IPS-18a (cell line): ENCODE measurements at regions not wholly inside any gene's neighbourhood (a gene's known extent, or its start where the extent isn't known, plus 50 kb on each side); places are given as distances from the start of the nearest gene placed in this dataset.
"Not testable (repeated sequence)": the region's sequence is repeated elsewhere in the genome, so short reads cannot be mapped to it uniquely, and the experiment has no call there.

ENCODE experiments used
- H3K27ac ChIP-seq: one replicate; pipeline ENCODE4 v1.5.1; 2013; ENCODE audit warnings: low read length
- H3K27me3 ChIP-seq: one replicate; pipeline ENCODE4 v1.6.1; 2013; ENCODE audit warnings: mild to moderate bottlenecking, low read length; ENCODE audit not compliant: control insufficient read depth, insufficient read depth
- H3K36me3 ChIP-seq: one replicate; pipeline ENCODE4 v1.6.1; 2013; ENCODE audit warnings: low read depth, low read length; ENCODE audit not compliant: control insufficient read depth
- H3K4me1 ChIP-seq: one replicate; pipeline ENCODE4 v1.6.1; 2013; ENCODE audit warnings: low read depth, low read length; ENCODE audit not compliant: control insufficient read depth
- H3K4me3 ChIP-seq: one replicate; pipeline ENCODE4 v1.5.1; 2013; ENCODE audit warnings: low read length
- H3K9ac ChIP-seq: one replicate; pipeline ENCODE4 v1.6.1; 2013; ENCODE audit warnings: mild to moderate bottlenecking, low read length, moderate library complexity
- H3K9me3 ChIP-seq: one replicate; pipeline ENCODE4 v1.6.1; 2013; ENCODE audit warnings: low read depth, low read length; ENCODE audit not compliant: control insufficient read depth

GRCh38 chr3:110618512-110619226 lies 452.9 kb upstream of the NECTIN3 start:
- H3K9me3 ChIP-seq = no peaks in the 10 kb centered on the region
- no peak overlapping the region for H3K27ac ChIP-seq
- H3K27me3 ChIP-seq = no peaks in the 10 kb centered on the region
- no peaks in the 10 kb centered on the region for H3K36me3 ChIP-seq
- H3K9ac ChIP-seq = no peak overlapping the region
- H3K4me3 ChIP-seq = no peak overlapping the region
- no peaks in the 10 kb centered on the region for H3K4me1 ChIP-seq

- Histone ChIP-seq H3K9ac (no peak overlapping the region), H3K27ac (no peak overlapping the region), H3K4me1 (peaks cover 3% of the 10 kb centered on the region), H3K9me3 (no peaks in the 10 kb centered on the region), H3K4me3 (no peak overlapping the region), H3K27me3 (no peaks in the 10 kb centered on the region), H3K36me3 (no peaks in the 10 kb centered on the region)
Measured at GRCh38 chr3:110620118-110620517, 451.5 kb upstream of the NECTIN3 start.

GRCh38 chr3:110623571-110623970 lies 448.0 kb upstream of the NECTIN3 start:
- Histone ChIP-seq H3K9me3 (no peaks in the 10 kb centered on the region), H3K4me3 (no peak overlapping the region), H3K9ac (no peak overlapping the region), H3K27ac (no peak overlapping the region), H3K27me3 (no peaks in the 10 kb centered on the region), H3K36me3 (no peaks in the 10 kb centered on the region), H3K4me1 (peaks cover 6% of the 10 kb centered on the region)

- H3K9me3 ChIP-seq = no peaks in the 10 kb centered on the region
- no peak overlapping the region for H3K9ac ChIP-seq
- H3K4me1 ChIP-seq = peaks cover 6% of the 10 kb centered on the region
- H3K4me3 ChIP-seq = no peak overlapping the region
- no peaks in the 10 kb centered on the region for H3K36me3 ChIP-seq
- H3K27me3 ChIP-seq = no peaks in the 10 kb centered on the region
- H3K27ac ChIP-seq = no peak overlapping the region
Measured at GRCh38 chr3:110624576-110624975, 447.0 kb upstream of the NECTIN3 start.

GRCh38 chr3:110625201-110625747 lies 446.3 kb upstream of the NECTIN3 start:
- Histone ChIP-seq H3K4me1 (peaks cover 6% of the 10 kb centered on the region), H3K36me3 (no peaks in the 10 kb centered on the region), H3K9me3 (no peaks in the 10 kb centered on the region), H3K4me3 (no peak overlapping the region), H3K9ac (no peak overlapping the region), H3K27me3 (no peaks in the 10 kb centered on the region), H3K27ac (no peak overlapping the region)

- not testable (repeated sequence) for H3K4me1 ChIP-seq, H3K36me3 ChIP-seq, H3K9me3 ChIP-seq, H3K27me3 ChIP-seq, H3K27ac ChIP-seq, H3K9ac ChIP-seq, H3K4me3 ChIP-seq
Measured at GRCh38 chr3:110626652-110627111, 444.9 kb upstream of the NECTIN3 start.

GRCh38 chr3:110628650-110629301 lies 442.8 kb upstream of the NECTIN3 start:
- Histone ChIP-seq H3K9me3 (no peaks in the 10 kb centered on the region), H3K9ac (no peak overlapping the region), H3K4me3 (no peak overlapping the region), H3K27ac (no peak overlapping the region), H3K36me3 (no peaks in the 10 kb centered on the region), H3K27me3 (no peaks in the 10 kb centered on the region), H3K4me1 (peaks cover 6% of the 10 kb centered on the region)

- H3K27me3 ChIP-seq = no peaks in the 10 kb centered on the region
- no peaks in the 10 kb centered on the region for H3K9me3 ChIP-seq
- H3K27ac ChIP-seq = no peak overlapping the region
- H3K4me1 ChIP-seq = peaks cover 6% of the 10 kb centered on the region
- H3K4me3 ChIP-seq = no peak overlapping the region
- no peak overlapping the region for H3K9ac ChIP-seq
- no peaks in the 10 kb centered on the region for H3K36me3 ChIP-seq
Measured at GRCh38 chr3:110629917-110630316, 441.7 kb upstream of the NECTIN3 start.

- H3K4me1 ChIP-seq = no peaks in the 10 kb centered on the region
- no peaks in the 10 kb centered on the region for H3K36me3 ChIP-seq
- H3K4me3 ChIP-seq = no peak overlapping the region
- no peaks in the 10 kb centered on the region for H3K9me3 ChIP-seq
- H3K27me3 ChIP-seq = no peaks in the 10 kb centered on the region
- no peak overlapping the region for H3K27ac ChIP-seq
- H3K9ac ChIP-seq = no peak overlapping the region
Measured at GRCh38 chr3:110644203-110644602, 427.4 kb upstream of the NECTIN3 start.

GRCh38 chr3:110646055-110646454 lies 425.6 kb upstream of the NECTIN3 start:
- H3K4me3 ChIP-seq = no peak overlapping the region
- no peaks in the 10 kb centered on the region for H3K9me3 ChIP-seq
- H3K9ac ChIP-seq = no peak overlapping the region
- no peaks in the 10 kb centered on the region for H3K4me1 ChIP-seq
- H3K27ac ChIP-seq = no peak overlapping the region
- no peaks in the 10 kb centered on the region for H3K36me3 ChIP-seq
- no peaks in the 10 kb centered on the region for H3K27me3 ChIP-seq

- no peak overlapping the region for H3K4me3 ChIP-seq
- H3K9ac ChIP-seq = no peak overlapping the region
- H3K9me3 ChIP-seq = no peaks in the 10 kb centered on the region
- no peaks in the 10 kb centered on the region for H3K36me3 ChIP-seq
- no peaks in the 10 kb centered on the region for H3K4me1 ChIP-seq
- H3K27ac ChIP-seq = no peak overlapping the region
- H3K27me3 ChIP-seq = no peaks in the 10 kb centered on the region
Measured at GRCh38 chr3:110646496-110646895, 425.1 kb upstream of the NECTIN3 start.

- Histone ChIP-seq H3K27me3 (no peaks in the 10 kb centered on the region), H3K27ac (no peak overlapping the region), H3K9me3 (no peaks in the 10 kb centered on the region), H3K9ac (no peak overlapping the region), H3K4me3 (no peak overlapping the region), H3K4me1 (no peaks in the 10 kb centered on the region), H3K36me3 (no peaks in the 10 kb centered on the region)
Measured at GRCh38 chr3:110647586-110647985, 424.0 kb upstream of the NECTIN3 start.
